ENCODE measurements at regions not wholly inside any gene's neighbourhood (a gene's known extent, or its start where the extent isn't known, plus 50 kb on each side); places are given as distances from the start of the nearest gene placed in this dataset.
"Not testable (repeated sequence)": the region's sequence is repeated elsewhere in the genome, so short reads cannot be mapped to it uniquely, and the experiment has no call there.

- no peak for DNase-seq
These were observed 372.7 kb upstream of the CITED2 start for GRCh38 chr6:139747154-139747553.

GRCh38 chr6:139744891-139745290, 370.4 kb upstream of the CITED2 start:
- DNase-seq: no peak

GRCh38 chr6:139743664-139744437, 369.4 kb upstream of the CITED2 start:
- DNase-seq: no peak

- no peak for DNase-seq
These were observed 368.2 kb upstream of the CITED2 start for GRCh38 chr6:139742671-139743070.

GRCh38 chr6:139738801-139739455, 364.5 kb upstream of the CITED2 start:
- DNase-seq: no peak

GRCh38 chr6:139736325-139736906, 362.0 kb upstream of the CITED2 start:
- no peak for DNase-seq

GRCh38 chr6:139732451-139732850, 358.0 kb upstream of the CITED2 start:
- DNase-seq: no peak

- no peak for DNase-seq
These were observed 356.0 kb upstream of the CITED2 start for GRCh38 chr6:139730340-139730974.

GRCh38 chr6:139728876-139729427, 354.5 kb upstream of the CITED2 start:
- DNase-seq: no peak

- DNase-seq: not testable (repeated sequence)
These were observed 351.8 kb upstream of the CITED2 start for GRCh38 chr6:139726272-139726671.

GRCh38 chr6:139722530-139722929, 348.1 kb upstream of the CITED2 start:
- DNase-seq: peak; percentile 27

- no peak for DNase-seq
These were observed 347.5 kb upstream of the CITED2 start for GRCh38 chr6:139721954-139722353.

GRCh38 chr6:139713900-139714506, 339.6 kb upstream of the CITED2 start:
- DNase-seq: no peak

- DNase-seq: no peak
These were observed 339.0 kb upstream of the CITED2 start for GRCh38 chr6:139713424-139713823.

- no peak for DNase-seq
These were observed 338.4 kb upstream of the CITED2 start for GRCh38 chr6:139712830-139713229.

GRCh38 chr6:139711804-139712585, 337.5 kb upstream of the CITED2 start:
- DNase-seq: no peak

GRCh38 chr6:139710556-139710955, 336.1 kb upstream of the CITED2 start:
- DNase-seq: no peak

- DNase-seq: no peak
These were observed 334.1 kb upstream of the CITED2 start for GRCh38 chr6:139708337-139709199.

- no peak for DNase-seq
These were observed 332.5 kb upstream of the CITED2 start for GRCh38 chr6:139706912-139707311.

GRCh38 chr6:139705284-139705683, 330.8 kb upstream of the CITED2 start:
- DNase-seq: no peak

GRCh38 chr6:139703780-139704179, 329.3 kb upstream of the CITED2 start:
- DNase-seq: no peak

All from NCI-H1436 treated with DMSO at 0.1 percent for 48 hours (cell line).